Endothelial cell of umbilical vein (primary cell): ENCODE measurements at regions not wholly inside any gene's neighbourhood (a gene's known extent, or its start where the extent isn't known, plus 50 kb on each side); places are given as distances from the start of the nearest gene placed in this dataset.

Experiments
- BruUV-seq: library from RNA; stranded (reverse); fragments of 400-500 nt; replicated peaks from 2 replicates; lab custom pipeline; 2021; lab: Mats Ljungman, UMichigan
- CTCF ChIA-PET: fragments of 300-600, 350-600 bp; sonication (Branson Sonifier 250); formaldehyde crosslinking; loops from one replicate; lab custom pipeline; 2021; ENCODE audit warnings: antibody characterized with exemption, inconsistent platforms; lab: Charles Lee
- POLR2A ChIA-PET: fragments of 300-600, 350-600 bp; sonication (Branson Sonifier 250); formaldehyde crosslinking; loops from one replicate; lab custom pipeline; 2021; ENCODE audit warnings: antibody characterized with exemption, inconsistent platforms; lab: Charles Lee
- DNase-seq: peaks from one replicate; pipeline ENCODE4 v3.0.0-alpha.2; 2011; ENCODE audit warnings: low read depth, low spot score
- FAIRE-seq: peaks from 2 replicates; lab custom pipeline; 2011; peaks lifted over from hg19 to GRCh38; lab: Jason Lieb, UNC
- H2AFZ ChIP-seq: 2 replicates; pipeline ENCODE4 v1.6.0; 2012; ENCODE audit warnings: low read depth, low read length, control low read depth, inconsistent platforms
- H3K27ac ChIP-seq: 2 replicates; pipeline ENCODE4 v1.5.1; 2011; ENCODE audit warnings: low read depth, mild to moderate bottlenecking, control low read depth, low read length, moderate library complexity; ENCODE audit not compliant: insufficient read depth
- H3K27me3 ChIP-seq, 2 experiments: 2 replicates each; pipeline versions ENCODE4 v1.6.0 to v1.6.1; 2011; ENCODE audit warnings: low read length in 2 of 2, mixed read lengths in 1 of 2; ENCODE audit not compliant: control insufficient read depth in 2 of 2, insufficient read depth in 2 of 2
- H3K36me3 ChIP-seq, 2 experiments: 2 replicates in 1 of 2; 3 replicates in 1 of 2; pipeline ENCODE4 v1.5.1; 2011; ENCODE audit warnings: low read length in 2 of 2, mild to moderate bottlenecking in 1 of 2, moderate library complexity in 1 of 2; ENCODE audit not compliant: control insufficient read depth in 2 of 2, insufficient read depth in 2 of 2; ENCODE audit errors: extremely low read depth in 1 of 2
- H3K4me1 ChIP-seq: 3 replicates; pipeline ENCODE4 v1.5.1; 2011; ENCODE audit warnings: mild to moderate bottlenecking, low read length; ENCODE audit not compliant: control insufficient read depth, insufficient read depth; ENCODE audit errors: extremely low read depth
- H3K4me2 ChIP-seq: 2 replicates; pipeline ENCODE4 v1.6.1; 2011; ENCODE audit warnings: low read length, control low read depth, mixed read lengths; ENCODE audit not compliant: insufficient read depth
- H3K4me3 ChIP-seq, 3 experiments: fragments of 200-600 bp in 1 of 3; sonication (generic), shearing (Covaris generic) in 1 of 3; replicated peaks in 1 of 3; 2 replicates each; pipeline ENCODE4 v1.5.1; 2011 to 2016; ENCODE audit warnings: control low read depth in 3 of 3, low read length in 3 of 3, mild to moderate bottlenecking in 2 of 3, inconsistent platforms in 1 of 3, low read depth in 1 of 3, moderate library complexity in 1 of 3; ENCODE audit not compliant: insufficient read depth in 1 of 3
- H3K79me2 ChIP-seq: 2 replicates; pipeline ENCODE4 v1.6.0; 2012; ENCODE audit warnings: low read length, inconsistent platforms; ENCODE audit not compliant: control insufficient read depth, insufficient read depth
- H3K9ac ChIP-seq: replicated peaks from 2 replicates; pipeline ENCODE3; 2011; ENCODE audit warnings: low read length, control low read depth; ENCODE audit not compliant: insufficient read depth; ENCODE audit errors: extremely low read depth
- H3K9me1 ChIP-seq: replicated peaks from 3 replicates; pipeline ENCODE4 v1.6.0; 2011; ENCODE audit warnings: mild to moderate bottlenecking, low read length; ENCODE audit not compliant: control insufficient read depth, insufficient read depth; ENCODE audit errors: extremely low read depth
- H3K9me3 ChIP-seq: replicated peaks from 2 replicates; pipeline ENCODE4 v1.5.1; 2012; ENCODE audit warnings: low read length, inconsistent platforms; ENCODE audit not compliant: control insufficient read depth, insufficient read depth
- H4K20me1 ChIP-seq: replicated peaks from 2 replicates; pipeline ENCODE3; 2011; ENCODE audit warnings: mild to moderate bottlenecking, low read length; ENCODE audit not compliant: control insufficient read depth, insufficient read depth; ENCODE audit errors: extremely low read depth
- CTCF ChIP-seq, 2 donors: IDR thresholded peaks; 1 replicate in 1 of 2; 2 replicates in 1 of 2; pipeline ENCODE4 v1.5.1; 2011; ENCODE audit warnings: low read length in 2 of 2, mild to moderate bottlenecking in 2 of 2, moderate library complexity in 2 of 2, control low read depth in 1 of 2, inconsistent platforms in 1 of 2, low read depth in 1 of 2; ENCODE audit not compliant: insufficient read depth in 1 of 2; ENCODE audit errors: extremely low read depth in 1 of 2
- EZH2 ChIP-seq: IDR thresholded peaks from 2 replicates; pipeline ENCODE4 v1.6.1; 2012; ENCODE audit warnings: borderline replicate concordance, low read depth, mild to moderate bottlenecking, moderate library complexity, low read length, inconsistent platforms; ENCODE audit not compliant: severe bottlenecking
- FOS ChIP-seq: IDR thresholded peaks from 2 replicates; pipeline ENCODE4 v1.6.1; 2011; ENCODE audit warnings: mild to moderate bottlenecking, low read length, moderate library complexity, borderline replicate concordance; ENCODE audit not compliant: insufficient read depth
- GATA2 ChIP-seq: IDR thresholded peaks from 2 replicates; pipeline ENCODE4 v1.7.0; 2011; ENCODE audit warnings: low read depth, mild to moderate bottlenecking, moderate library complexity, mixed read lengths, low read length; ENCODE audit not compliant: insufficient read length, insufficient read depth
- JUN ChIP-seq: IDR thresholded peaks from 2 replicates; pipeline ENCODE4 v1.6.1; 2011; ENCODE audit warnings: borderline replicate concordance, low read depth; ENCODE audit not compliant: insufficient read length, insufficient read depth
- MAX ChIP-seq: IDR thresholded peaks from 2 replicates; pipeline ENCODE4 v1.6.1; 2011; ENCODE audit not compliant: insufficient read depth, insufficient read length
- MYC ChIP-seq: IDR thresholded peaks from one replicate; pipeline ENCODE4 v1.6.1; 2011; ENCODE audit warnings: mild to moderate bottlenecking, low read depth, low read length
- POLR2A ChIP-seq: IDR thresholded peaks from 2 replicates; pipeline ENCODE4 v1.6.1; 2012; ENCODE audit warnings: low read depth, mild to moderate bottlenecking, control low read depth, low read length
- POLR2AphosphoS5 ChIP-seq: IDR thresholded peaks from 2 replicates; pipeline ENCODE4 v1.6.1; 2012; ENCODE audit warnings: low read depth, mild to moderate bottlenecking, control low read depth, low read length, moderate library complexity; ENCODE audit not compliant: insufficient read depth
- dilution Hi-C: fragments of 300-500 bp; cut with MboI; formaldehyde crosslinking; loops from one replicate; pipeline ENCODE4 v1.15.0; 2019; ENCODE audit warnings: low sequenced_read_pairs; ENCODE audit not compliant: extremely low pct_ligation_motif_present
- intact Hi-C: fragments of 100-400 bp; cut with micrococcal nuclease; formaldehyde crosslinking; loops from one replicate; pipeline ENCODE4 v1.10.0; 2022

- no peak overlapping the region for H3K4me2 ChIP-seq
- DNase-seq (no peak), FAIRE-seq (no peak)
- no peak overlapping the region for H3K27ac ChIP-seq
- H3K27me3 ChIP-seq = no peaks in the 10 kb centered on the region
- no peaks in the 10 kb centered on the region for H3K9me3 ChIP-seq
- intact Hi-C loops (no loop called here), dilution Hi-C loops (no loop called here)
- TF ChIP-seq CTCF (IDR thresholded peaks at IDR 0.05; ENCODE audit: extremely low read depth in 1 of 2, insufficient read depth in 1 of 2, low read depth in 1 of 2, low read length in 2 of 2) (no peak), POLR2A (no peak), FOS (no peak), GATA2 (no peak), MAX (no peak), MYC (no peak), EZH2 (no peak), POLR2AphosphoS5 (no peak), JUN (no peak)
- no peak overlapping the region for H3K9ac ChIP-seq
- H3K36me3 ChIP-seq = no peaks in the 10 kb centered on the region
- H3K79me2 ChIP-seq = no peaks in the 10 kb centered on the region
- ChIA-PET CTCF (interaction anchor here (1.0 kb wide), 1 partner anchor 19 kb away, joined by 3 read pairs; no protein-coding TSS in a partner anchor), POLR2A (no interaction called here)
- H4K20me1 ChIP-seq = no peaks in the 10 kb centered on the region
- H2AFZ ChIP-seq = no peak overlapping the region
- H3K4me1 ChIP-seq = no peaks in the 10 kb centered on the region
- H3K4me3 ChIP-seq = no peak overlapping the region
- no peaks in the 10 kb centered on the region for H3K9me1 ChIP-seq
- BruUV-seq = no TSS peak
Measured at GRCh38 chr1:67917006-67917405, 83.7 kb upstream of the GNG12 start.
